PC-3 (cell line): ENCODE measurements at regions not wholly inside any gene's neighbourhood (a gene's known extent, or its start where the extent isn't known, plus 50 kb on each side); places are given as distances from the start of the nearest gene placed in this dataset.

Source experiments
- EZH2phosphoT487 ChIP-seq: fragments of 300-600 bp; sonication (generic); IDR thresholded peaks from 2 replicates; pipeline ENCODE4 v1.6.1; 2018; ENCODE audit warnings: mild to moderate bottlenecking, antibody characterized with exemption, low read length, borderline replicate concordance
- TF ChIP-seq, protein P1 (sequence below): fragments of 300-600 bp; sonication (generic); conservative IDR thresholded peaks from 2 replicates; pipeline ENCODE4 v1.5.1; 2017; ENCODE audit warnings: antibody characterized with exemption, low read depth, mild to moderate bottlenecking, low read length

DNA sequence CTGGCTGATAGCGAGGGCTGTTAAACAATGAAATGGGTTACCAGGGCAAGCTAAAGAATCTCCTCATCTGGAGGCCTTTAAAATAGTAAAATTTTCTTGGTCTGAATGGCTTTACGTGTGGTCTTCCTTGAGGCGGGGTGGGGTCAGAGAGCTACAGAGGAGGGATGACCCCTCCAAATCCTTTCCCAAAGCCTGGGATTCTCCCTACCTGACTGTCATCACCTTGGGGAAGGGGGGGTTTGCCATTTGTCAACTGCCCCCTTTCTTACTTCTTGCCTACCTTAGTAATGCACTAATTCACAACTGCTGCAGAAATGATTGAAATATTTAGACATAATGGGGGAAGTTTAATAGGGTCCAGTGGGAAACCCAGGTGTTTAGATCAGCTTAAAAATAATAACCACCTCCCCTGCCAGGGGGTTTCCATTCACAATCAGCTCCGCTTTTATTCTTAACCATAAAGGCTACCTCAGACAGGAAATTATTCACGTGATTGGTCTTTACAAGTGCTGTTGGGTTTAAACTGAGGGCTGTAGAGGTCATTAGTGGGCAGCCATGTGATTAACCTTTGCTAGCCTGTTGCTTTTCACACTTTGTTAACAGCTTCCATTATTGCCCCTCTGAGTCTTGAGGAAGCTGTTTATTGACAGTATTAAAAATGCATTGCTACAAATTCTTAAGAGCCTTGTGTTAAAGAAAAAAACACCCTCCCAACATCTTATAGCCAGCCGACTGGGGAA, 276.5 kb upstream of the ATP11B start:
- TF ChIP-seq, protein P1, sequence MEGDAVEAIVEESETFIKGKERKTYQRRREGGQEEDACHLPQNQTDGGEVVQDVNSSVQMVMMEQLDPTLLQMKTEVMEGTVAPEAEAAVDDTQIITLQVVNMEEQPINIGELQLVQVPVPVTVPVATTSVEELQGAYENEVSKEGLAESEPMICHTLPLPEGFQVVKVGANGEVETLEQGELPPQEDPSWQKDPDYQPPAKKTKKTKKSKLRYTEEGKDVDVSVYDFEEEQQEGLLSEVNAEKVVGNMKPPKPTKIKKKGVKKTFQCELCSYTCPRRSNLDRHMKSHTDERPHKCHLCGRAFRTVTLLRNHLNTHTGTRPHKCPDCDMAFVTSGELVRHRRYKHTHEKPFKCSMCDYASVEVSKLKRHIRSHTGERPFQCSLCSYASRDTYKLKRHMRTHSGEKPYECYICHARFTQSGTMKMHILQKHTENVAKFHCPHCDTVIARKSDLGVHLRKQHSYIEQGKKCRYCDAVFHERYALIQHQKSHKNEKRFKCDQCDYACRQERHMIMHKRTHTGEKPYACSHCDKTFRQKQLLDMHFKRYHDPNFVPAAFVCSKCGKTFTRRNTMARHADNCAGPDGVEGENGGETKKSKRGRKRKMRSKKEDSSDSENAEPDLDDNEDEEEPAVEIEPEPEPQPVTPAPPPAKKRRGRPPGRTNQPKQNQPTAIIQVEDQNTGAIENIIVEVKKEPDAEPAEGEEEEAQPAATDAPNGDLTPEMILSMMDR: no peak
- no peak for TF ChIP-seq EZH2phosphoT487
